GM10266 (cell line): ENCODE measurements at regions not wholly inside any gene's neighbourhood (a gene's known extent, or its start where the extent isn't known, plus 50 kb on each side); places are given as distances from the start of the nearest gene placed in this dataset.
"Not testable (repeated sequence)": the region's sequence is repeated elsewhere in the genome, so short reads cannot be mapped to it uniquely, and the experiment has no call there.

Experiments
- DNase-seq: peaks from one replicate; pipeline ENCODE4 v3.0.0; 2012; ENCODE audit errors: extremely low spot score
- CTCF ChIP-seq: IDR thresholded peaks from 2 replicates; pipeline ENCODE4 v1.5.1; 2012; ENCODE audit warnings: mild to moderate bottlenecking, low read depth; ENCODE audit not compliant: control insufficient read depth, insufficient read depth; ENCODE audit errors: missing control alignments

- DNase-seq = no peak
- no peak for TF ChIP-seq CTCF
Measured at GRCh38 chr6:121616406-121616805, 181.0 kb downstream of the GJA1 start.

GRCh38 chr6:121617388-121617787 is 181.9 kb downstream of the GJA1 start:
- TF ChIP-seq CTCF = no peak
- no peak for DNase-seq

GRCh38 chr6:121619013-121619412 is 183.6 kb downstream of the GJA1 start:
- no peak for DNase-seq
- no peak for TF ChIP-seq CTCF

GRCh38 chr6:121619987-121620740 is 184.7 kb downstream of the GJA1 start:
- TF ChIP-seq CTCF = no peak
- no peak for DNase-seq

DNA sequence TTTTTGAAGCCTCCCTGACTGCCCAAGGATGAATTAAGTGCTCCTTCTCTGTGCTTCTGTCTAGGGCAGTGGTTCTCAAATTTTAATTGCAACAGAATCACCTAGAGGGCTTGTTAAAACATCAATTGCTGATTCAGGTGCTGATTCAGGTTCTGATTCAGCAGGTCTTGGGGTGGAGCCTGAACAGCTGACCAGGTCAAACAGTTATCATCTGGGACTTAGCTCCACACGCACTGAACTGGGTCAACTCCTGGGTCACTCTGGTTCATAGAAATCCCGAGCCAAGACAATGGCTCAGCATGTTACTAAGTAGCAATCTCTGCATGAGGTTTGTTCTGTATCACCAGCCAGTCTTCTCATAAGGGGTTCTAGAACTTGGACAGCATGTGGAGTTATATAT is 192.3 kb downstream of the GJA1 start:
- no peak for DNase-seq
- no peak for TF ChIP-seq CTCF

DNA sequence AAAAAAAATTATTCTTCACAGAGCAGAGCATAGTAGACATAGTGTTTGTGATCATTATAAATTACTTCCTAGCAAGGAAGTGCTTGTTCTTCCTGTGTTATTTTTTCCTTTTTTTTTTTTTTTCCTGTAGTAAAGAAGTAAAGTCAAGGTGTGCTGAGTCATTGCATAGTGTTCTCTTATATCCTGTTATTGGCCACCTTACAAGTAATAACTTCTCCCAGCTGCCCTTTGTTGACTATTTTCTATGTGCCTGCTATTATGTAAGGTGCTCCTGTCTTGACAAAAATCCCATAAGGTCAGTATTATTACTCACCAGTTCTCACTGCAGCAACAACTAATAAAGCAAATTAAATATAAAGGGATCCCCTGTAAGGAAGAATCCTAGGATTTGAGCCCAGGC is 195.3 kb downstream of the GJA1 start:
- DNase-seq = no peak
- no peak for TF ChIP-seq CTCF

DNA sequence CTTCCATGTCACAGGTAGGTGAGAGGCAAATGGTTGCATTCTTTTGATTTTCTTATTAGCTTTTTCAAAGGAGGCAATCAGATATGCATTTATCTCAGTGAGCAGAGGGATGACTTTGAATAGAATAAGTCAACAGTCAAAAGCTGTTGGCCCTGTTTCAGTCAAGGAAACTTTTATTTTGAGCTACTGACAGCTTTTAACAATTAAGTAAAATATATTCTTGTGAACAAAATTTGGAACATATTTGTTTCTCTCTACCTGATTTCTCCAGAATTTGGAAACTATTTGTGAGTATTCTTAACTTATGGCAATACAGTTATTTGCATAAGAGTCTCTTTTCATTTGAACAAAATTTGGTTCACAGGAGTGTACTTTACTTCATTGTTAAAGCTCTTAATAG is 196.3 kb downstream of the GJA1 start:
- DNase-seq = not testable (repeated sequence)

DNA sequence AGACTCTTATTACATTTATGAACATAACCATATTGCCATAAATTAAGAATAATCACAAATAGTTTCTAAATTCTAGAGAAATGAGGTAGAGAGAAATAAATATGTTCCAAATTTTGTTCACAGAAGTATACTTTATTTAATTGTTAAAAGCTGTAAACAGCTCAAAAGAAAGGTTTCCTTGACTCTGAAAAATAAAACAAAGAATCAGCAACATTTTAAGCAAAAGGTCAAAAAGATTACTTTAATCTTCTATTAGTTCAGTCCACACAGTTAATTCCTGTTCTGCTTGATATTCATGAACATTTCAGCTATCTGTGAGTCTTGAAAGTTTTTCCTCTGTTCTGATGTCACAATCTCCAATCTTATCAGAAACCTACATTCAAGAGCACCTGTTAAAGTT is 197.9 kb downstream of the GJA1 start:
- DNase-seq = no peak

DNA sequence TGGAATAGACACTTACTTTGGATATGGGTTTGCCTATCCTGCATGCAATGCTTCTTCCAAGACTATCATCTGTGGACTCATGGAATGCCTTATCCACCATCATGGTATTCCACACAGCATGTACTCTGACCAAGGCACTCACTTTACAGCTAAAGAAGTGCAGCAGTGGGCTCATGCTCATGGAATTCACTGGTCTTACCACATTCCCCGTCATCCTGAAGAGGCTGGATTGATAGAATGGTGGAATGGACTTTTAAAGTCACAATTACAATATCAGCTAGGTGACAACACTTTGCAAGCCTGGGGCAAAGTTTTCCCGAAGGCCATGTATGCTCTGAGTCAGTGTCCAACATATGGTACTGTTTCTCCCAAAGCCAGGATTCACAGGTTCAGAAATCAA is 199.1 kb downstream of the GJA1 start:
- DNase-seq = not testable (repeated sequence)

More for the DNA sequence above, 197.9 kb downstream of the GJA1 start:
- no peak for TF ChIP-seq CTCF
